ENCODE measurements at regions not wholly inside any gene's neighbourhood (a gene's known extent, or its start where the extent isn't known, plus 50 kb on each side); places are given as distances from the start of the nearest gene placed in this dataset.

GRCh38 chr2:211045025-211045424, 488.6 kb downstream of the CPS1 start:
- H3K79me2 ChIP-seq (ENCODE audit: control insufficient read depth, insufficient read depth, low read length): no peaks in the 10 kb centered on the region
- H3K9ac ChIP-seq (ENCODE audit: control insufficient read depth, extremely low read depth, insufficient read depth, low read length): no peak overlapping the region
- H2AFZ ChIP-seq (ENCODE audit: control insufficient read depth, low read length): no peak overlapping the region
- dilution Hi-C loops (cut with MboI; ENCODE audit: extremely low pct_ligation_motif_present, low sequenced_read_pairs): no loop called here
- DNase-seq (ENCODE audit: low read depth, low spot score) (no peak), FAIRE-seq (no peak)
- H3K27ac ChIP-seq (ENCODE audit: control insufficient read depth, insufficient read depth, low read length): no peak overlapping the region
- no peak for TF ChIP-seq CTCF (optimal IDR thresholded peaks at IDR 0.05 in 1 of 3, IDR thresholded peaks at IDR 0.05 in 1 of 3, conservative IDR thresholded peaks at IDR 0.05 in 1 of 3; ENCODE audit: extremely low read depth in 1 of 3, insufficient read depth in 2 of 3, low read length in 3 of 3)
- no peak for TF ChIP-seq EZH2 (IDR thresholded peaks at IDR 0.05; ENCODE audit: low read length)
- no peaks in the 10 kb centered on the region for H3K9me3 ChIP-seq (ENCODE audit: control insufficient read depth, low read depth, low read length)
- H3K36me3 ChIP-seq (ENCODE audit: control insufficient read depth in 2 of 2, extremely low read depth in 1 of 2, insufficient read depth in 2 of 2, low read length in 2 of 2): no peaks in the 10 kb centered on the region
- H3K4me2 ChIP-seq (ENCODE audit: control insufficient read depth, extremely low read depth, insufficient read depth, low read depth, low read length): no peak overlapping the region
- H4K20me1 ChIP-seq (ENCODE audit: control insufficient read depth, extremely low read depth, insufficient read depth, low read length): no peaks in the 10 kb centered on the region
- H3K9me1 ChIP-seq (ENCODE audit: control insufficient read depth, extremely low read depth, insufficient read depth, low read length): no peaks in the 10 kb centered on the region
- no peak overlapping the region for H3K4me3 ChIP-seq (ENCODE audit: control insufficient read depth in 2 of 3, extremely low read depth in 1 of 3, insufficient read depth in 2 of 3, low read depth in 1 of 3, low read length in 3 of 3)
- H3K27me3 ChIP-seq (ENCODE audit: control insufficient read depth, extremely low read depth, insufficient read depth, low read length): no peaks in the 10 kb centered on the region
- no peaks in the 10 kb centered on the region for H3K4me1 ChIP-seq (ENCODE audit: control insufficient read depth, extremely low read depth, insufficient read depth, low read length)

DNA sequence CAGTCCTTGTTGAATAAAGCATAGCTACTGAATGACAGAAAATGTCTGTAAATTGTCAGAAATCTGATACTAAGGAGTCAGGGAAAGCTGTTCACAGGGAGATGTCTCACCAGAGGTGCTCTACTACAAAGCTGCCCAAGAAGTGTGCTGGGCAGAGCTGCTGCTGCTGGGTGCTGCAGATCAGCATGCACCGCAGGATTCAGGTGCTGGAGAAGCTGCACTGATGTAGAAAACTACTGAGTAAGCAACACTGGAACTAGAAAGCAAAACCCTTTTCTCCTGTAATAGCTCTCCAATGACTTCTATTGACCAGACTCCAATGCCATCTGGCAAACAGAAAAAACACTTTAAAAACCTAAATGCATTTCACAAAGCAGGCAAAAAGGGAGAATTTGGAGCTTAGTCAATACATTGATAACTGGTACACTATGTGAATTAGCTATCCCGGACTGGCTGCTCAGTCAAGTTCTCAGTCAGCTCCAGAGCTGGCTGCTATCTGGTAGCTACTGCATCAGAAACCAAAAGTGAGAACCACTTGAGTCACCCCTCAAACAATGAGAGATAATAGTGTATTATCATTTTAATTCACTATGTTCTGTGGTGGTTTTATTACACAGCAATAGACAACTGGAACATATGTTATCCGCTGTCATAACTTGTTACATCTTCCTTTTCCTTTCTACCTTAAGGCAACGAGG, 493.1 kb downstream of the CPS1 start:
- no peak for FAIRE-seq

More for the DNA sequence above, 493.1 kb downstream of the CPS1 start:
- Histone ChIP-seq H3K36me3 (ENCODE audit: control insufficient read depth in 2 of 2, extremely low read depth in 1 of 2, insufficient read depth in 2 of 2, low read length in 2 of 2) (no peaks in the 10 kb centered on the region), H3K9ac (ENCODE audit: control insufficient read depth, extremely low read depth, insufficient read depth, low read length) (no peak overlapping the region), H3K9me3 (ENCODE audit: control insufficient read depth, low read depth, low read length) (no peaks in the 10 kb centered on the region), H4K20me1 (ENCODE audit: control insufficient read depth, extremely low read depth, insufficient read depth, low read length) (no peaks in the 10 kb centered on the region), H3K9me1 (ENCODE audit: control insufficient read depth, extremely low read depth, insufficient read depth, low read length) (no peaks in the 10 kb centered on the region), H3K4me2 (ENCODE audit: control insufficient read depth, extremely low read depth, insufficient read depth, low read depth, low read length) (no peak overlapping the region), H3K79me2 (ENCODE audit: control insufficient read depth, insufficient read depth, low read length) (no peaks in the 10 kb centered on the region), H3K27ac (ENCODE audit: control insufficient read depth, insufficient read depth, low read length) (no peak overlapping the region), H3K27me3 (ENCODE audit: control insufficient read depth, extremely low read depth, insufficient read depth, low read length) (no peaks in the 10 kb centered on the region), H3K4me3 (ENCODE audit: control insufficient read depth in 2 of 3, extremely low read depth in 1 of 3, insufficient read depth in 2 of 3, low read depth in 1 of 3, low read length in 3 of 3) (no peak overlapping the region), H2AFZ (ENCODE audit: control insufficient read depth, low read length) (no peak overlapping the region), H3K4me1 (ENCODE audit: control insufficient read depth, extremely low read depth, insufficient read depth, low read length) (no peaks in the 10 kb centered on the region)
- dilution Hi-C loops (cut with MboI; ENCODE audit: extremely low pct_ligation_motif_present, low sequenced_read_pairs): no loop called here
- TF ChIP-seq CTCF (optimal IDR thresholded peaks at IDR 0.05 in 1 of 3, IDR thresholded peaks at IDR 0.05 in 1 of 3, conservative IDR thresholded peaks at IDR 0.05 in 1 of 3; ENCODE audit: extremely low read depth in 1 of 3, insufficient read depth in 2 of 3, low read length in 3 of 3) (no peak), EZH2 (IDR thresholded peaks at IDR 0.05; ENCODE audit: low read length) (no peak)
- DNase-seq (ENCODE audit: low read depth, low spot score): no peak

Data from keratinocyte (primary cell).